ENCODE measurements at regions not wholly inside any gene's neighbourhood (a gene's known extent, or its start where the extent isn't known, plus 50 kb on each side); places are given as distances from the start of the nearest gene placed in this dataset.

GRCh38 chr3:27590437-27591298 lies 106.5 kb upstream of the SLC4A7 start:
- H3K27ac ChIP-seq (ENCODE audit: low read length) = no peak overlapping the region
- DNase-seq (no peak), ATAC-seq (peak; percentile 80 to 89)
- whole genome bisulfite sequencing = 21% methylated on average over 5 of the region's 5 CpGs
- H3K4me3 ChIP-seq (ENCODE audit: low read length) = no peak overlapping the region
- no peaks in the 10 kb centered on the region for H3K27me3 ChIP-seq (ENCODE audit: control insufficient read depth, insufficient read depth)
- no peaks in the 10 kb centered on the region for H3K9me3 ChIP-seq (ENCODE audit: control insufficient read depth, low read length)
- peaks cover 1% of the 10 kb centered on the region for H3K4me1 ChIP-seq (ENCODE audit: control insufficient read depth, insufficient read depth, low read length)
- intact Hi-C loops (cut with DNase I) = no loop called here

DNA sequence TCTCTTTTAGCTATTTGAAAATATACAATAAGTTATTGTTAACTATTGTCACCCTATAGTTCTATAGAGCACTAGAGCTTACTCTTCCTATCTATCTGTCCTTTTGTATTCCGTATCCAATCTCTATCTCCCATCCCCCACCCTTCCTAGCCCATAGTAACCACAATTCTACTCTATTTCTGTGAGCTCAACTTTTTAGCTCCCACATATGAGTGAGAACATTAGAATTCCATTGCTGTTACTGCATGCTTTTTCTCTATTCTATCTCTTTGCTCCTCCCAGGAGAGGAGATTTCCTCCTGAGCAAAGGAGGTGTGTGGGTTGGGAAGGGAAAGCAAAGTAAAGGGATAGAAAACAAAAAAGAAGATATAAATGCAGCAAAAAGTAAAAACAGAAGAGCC lies 105.6 kb upstream of the SLC4A7 start:
- no peaks in the 10 kb centered on the region for H3K9me3 ChIP-seq (ENCODE audit: control insufficient read depth, low read length)
- DNase-seq = no peak
- intact Hi-C loops (cut with DNase I) = no loop called here
- ATAC-seq = no peak
- no peak overlapping the region for H3K27ac ChIP-seq (ENCODE audit: low read length)
- WGBS = 44% methylated on average over 1 of the region's 1 CpG
- H3K4me3 ChIP-seq (ENCODE audit: low read length) = no peak overlapping the region
- H3K4me1 ChIP-seq (ENCODE audit: control insufficient read depth, insufficient read depth, low read length) = peaks cover 1% of the 10 kb centered on the region
- no peaks in the 10 kb centered on the region for H3K27me3 ChIP-seq (ENCODE audit: control insufficient read depth, insufficient read depth)

- Histone ChIP-seq H3K4me3 (ENCODE audit: low read length) (no peak overlapping the region), H3K27me3 (ENCODE audit: control insufficient read depth, insufficient read depth) (no peaks in the 10 kb centered on the region), H3K9me3 (ENCODE audit: control insufficient read depth, low read length) (no peaks in the 10 kb centered on the region), H3K4me1 (ENCODE audit: control insufficient read depth, insufficient read depth, low read length) (no peaks in the 10 kb centered on the region), H3K27ac (ENCODE audit: low read length) (no peak overlapping the region)
- no peak for ATAC-seq
- 64% methylated on average over 3 of the region's 3 CpGs for WGBS
- intact Hi-C loops (cut with DNase I) = no loop called here
- DNase-seq = no peak
Observed at GRCh38 chr3:27585429-27585828, 101.2 kb upstream of the SLC4A7 start.

GRCh38 chr3:27584874-27585273 lies 100.7 kb upstream of the SLC4A7 start:
- no peak for ATAC-seq
- H3K4me3 ChIP-seq (ENCODE audit: low read length) = no peak overlapping the region
- no peak for DNase-seq
- intact Hi-C loops (cut with DNase I) = no loop called here
- H3K9me3 ChIP-seq (ENCODE audit: control insufficient read depth, low read length) = no peaks in the 10 kb centered on the region
- no peaks in the 10 kb centered on the region for H3K27me3 ChIP-seq (ENCODE audit: control insufficient read depth, insufficient read depth)
- WGBS = 61% methylated on average over 2 of the region's 2 CpGs
- H3K27ac ChIP-seq (ENCODE audit: low read length) = no peak overlapping the region
- H3K4me1 ChIP-seq (ENCODE audit: control insufficient read depth, insufficient read depth, low read length) = no peaks in the 10 kb centered on the region

- Histone ChIP-seq H3K27me3 (ENCODE audit: control insufficient read depth, insufficient read depth) (no peaks in the 10 kb centered on the region), H3K4me3 (ENCODE audit: low read length) (no peak overlapping the region), H3K27ac (ENCODE audit: low read length) (no peak overlapping the region), H3K4me1 (ENCODE audit: control insufficient read depth, insufficient read depth, low read length) (no peaks in the 10 kb centered on the region), H3K9me3 (ENCODE audit: control insufficient read depth, low read length) (no peaks in the 10 kb centered on the region)
- ATAC-seq (no peak), DNase-seq (no peak)
- WGBS = 71% methylated on average over 3 of the region's 3 CpGs
- intact Hi-C loops (cut with DNase I) = no loop called here
Observed at GRCh38 chr3:27581852-27582251, 97.7 kb upstream of the SLC4A7 start.

GRCh38 chr3:27578032-27578431 lies 93.8 kb upstream of the SLC4A7 start:
- intact Hi-C loops (cut with DNase I) = no loop called here
- no peak for DNase-seq
- 87% methylated on average over 1 of the region's 1 CpG for WGBS
- no peak overlapping the region for H3K4me3 ChIP-seq (ENCODE audit: low read length)
- H3K27ac ChIP-seq (ENCODE audit: low read length) = no peak overlapping the region
- no peaks in the 10 kb centered on the region for H3K9me3 ChIP-seq (ENCODE audit: control insufficient read depth, low read length)
- H3K4me1 ChIP-seq (ENCODE audit: control insufficient read depth, insufficient read depth, low read length) = no peaks in the 10 kb centered on the region
- ATAC-seq = peak; percentile 73 to 88
- no peaks in the 10 kb centered on the region for H3K27me3 ChIP-seq (ENCODE audit: control insufficient read depth, insufficient read depth)

DNA sequence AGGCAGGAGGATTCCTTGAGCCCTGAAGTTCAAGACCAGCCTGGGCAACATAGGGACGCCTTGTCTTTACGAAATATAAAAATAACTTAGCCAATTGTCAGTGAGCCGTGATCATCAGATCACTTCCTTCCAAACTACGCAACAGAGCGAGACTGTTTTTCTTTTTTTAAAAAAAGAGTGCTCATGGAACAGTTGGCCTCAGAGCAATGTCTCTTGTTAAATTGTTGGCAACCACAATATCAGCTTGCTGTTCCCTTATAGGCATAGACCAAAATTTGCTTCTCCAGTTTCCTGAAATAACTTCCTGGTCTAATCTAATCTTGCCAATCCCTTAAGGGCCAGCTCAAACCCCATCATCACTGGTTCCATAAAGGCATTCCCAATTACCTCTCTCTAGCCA lies 93.3 kb upstream of the SLC4A7 start:
- ATAC-seq = peak; percentile 89 to 91
- intact Hi-C loops (cut with DNase I) = no loop called here
- 32% methylated on average over 5 of the region's 5 CpGs for WGBS

DNA sequence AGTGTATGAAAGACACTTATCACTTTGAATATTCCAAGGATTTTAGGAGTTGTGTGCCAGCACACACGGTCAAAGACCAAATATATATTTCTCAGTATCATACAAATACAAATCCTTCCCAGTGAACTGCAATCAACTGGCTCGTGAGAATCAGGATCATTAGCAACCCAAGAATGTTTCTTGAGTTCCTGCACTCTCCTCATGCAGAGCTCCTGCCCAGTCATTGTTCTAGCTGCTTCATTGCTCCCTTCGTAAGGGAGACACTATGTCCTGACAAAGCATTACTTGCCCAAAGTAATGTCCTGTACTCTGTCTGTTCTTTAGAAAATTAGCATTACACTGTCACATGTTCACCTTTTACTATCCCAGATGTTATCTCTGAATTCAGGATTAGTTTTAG lies 92.0 kb upstream of the SLC4A7 start:
- no peak overlapping the region for H3K27ac ChIP-seq (ENCODE audit: low read length)
- H3K4me3 ChIP-seq (ENCODE audit: low read length) = no peak overlapping the region
- no peaks in the 10 kb centered on the region for H3K27me3 ChIP-seq (ENCODE audit: control insufficient read depth, insufficient read depth)
- no peaks in the 10 kb centered on the region for H3K4me1 ChIP-seq (ENCODE audit: control insufficient read depth, insufficient read depth, low read length)
- WGBS = 77% methylated on average over 3 of the region's 3 CpGs
- H3K9me3 ChIP-seq (ENCODE audit: control insufficient read depth, low read length) = no peaks in the 10 kb centered on the region
- ATAC-seq (no peak), DNase-seq (no peak)
- intact Hi-C loops (cut with DNase I) = no loop called here

More for the DNA sequence above, 93.3 kb upstream of the SLC4A7 start:
- DNase-seq = no peak
- Histone ChIP-seq H3K9me3 (ENCODE audit: control insufficient read depth, low read length) (no peaks in the 10 kb centered on the region), H3K4me1 (ENCODE audit: control insufficient read depth, insufficient read depth, low read length) (no peaks in the 10 kb centered on the region), H3K4me3 (ENCODE audit: low read length) (no peak overlapping the region), H3K27me3 (ENCODE audit: control insufficient read depth, insufficient read depth) (no peaks in the 10 kb centered on the region), H3K27ac (ENCODE audit: low read length) (peak overlapping the region; percentile 33)

- WGBS = 47% methylated on average over 3 of the region's 3 CpGs
- no peak for DNase-seq
- H3K9me3 ChIP-seq (ENCODE audit: control insufficient read depth, low read length) = no peaks in the 10 kb centered on the region
- no peaks in the 10 kb centered on the region for H3K4me1 ChIP-seq (ENCODE audit: control insufficient read depth, insufficient read depth, low read length)
- no peak for ATAC-seq
- H3K4me3 ChIP-seq (ENCODE audit: low read length) = no peak overlapping the region
- intact Hi-C loops (cut with DNase I) = no loop called here
- H3K27me3 ChIP-seq (ENCODE audit: control insufficient read depth, insufficient read depth) = no peaks in the 10 kb centered on the region
- no peak overlapping the region for H3K27ac ChIP-seq (ENCODE audit: low read length)
Observed at GRCh38 chr3:27575499-27575898, 91.3 kb upstream of the SLC4A7 start.

- 95% methylated on average over 6 of the region's 6 CpGs for WGBS
- no peaks in the 10 kb centered on the region for H3K27me3 ChIP-seq (ENCODE audit: control insufficient read depth, insufficient read depth)
- intact Hi-C loops (cut with DNase I) = no loop called here
- H3K4me1 ChIP-seq (ENCODE audit: control insufficient read depth, insufficient read depth, low read length) = no peaks in the 10 kb centered on the region
- H3K9me3 ChIP-seq (ENCODE audit: control insufficient read depth, low read length) = no peaks in the 10 kb centered on the region
- no peak overlapping the region for H3K27ac ChIP-seq (ENCODE audit: low read length)
- H3K4me3 ChIP-seq (ENCODE audit: low read length) = no peak overlapping the region
- DNase-seq (no peak), ATAC-seq (no peak)
Observed at GRCh38 chr3:27574438-27574795, 90.2 kb upstream of the SLC4A7 start.

DNA sequence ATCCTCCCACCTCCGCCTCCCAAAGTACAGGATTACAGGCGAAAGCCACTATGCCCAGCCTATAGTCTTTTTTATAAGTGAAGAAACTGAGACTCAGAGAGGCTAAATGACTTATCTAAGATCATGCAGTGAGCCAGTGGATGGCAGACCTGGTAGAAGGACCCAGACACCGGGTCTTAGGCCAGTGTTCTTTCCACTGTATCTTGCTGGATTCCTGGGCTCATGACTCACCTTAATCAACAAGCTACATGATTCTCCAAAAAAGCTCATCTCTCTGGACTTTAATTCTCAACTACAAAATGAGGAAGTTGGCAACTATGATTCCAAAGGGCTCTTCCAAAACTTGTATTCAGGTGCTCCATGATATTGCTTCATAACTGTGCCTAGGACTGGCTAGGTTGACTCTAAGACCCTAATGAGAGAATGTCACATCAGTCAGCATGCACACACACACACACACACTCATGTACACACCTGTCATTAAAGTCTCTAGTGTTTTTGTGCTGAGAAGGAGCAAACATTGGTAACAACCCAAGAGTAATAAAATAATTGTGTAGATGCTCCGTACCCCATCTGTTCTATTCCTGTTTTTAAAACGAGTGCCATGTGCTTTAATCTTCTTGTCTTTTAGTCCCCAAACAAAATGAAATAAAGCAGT lies 89.7 kb upstream of the SLC4A7 start:
- ATAC-seq (no peak), DNase-seq (no peak)
- H3K9me3 ChIP-seq (ENCODE audit: control insufficient read depth, low read length) = no peaks in the 10 kb centered on the region
- H3K27ac ChIP-seq (ENCODE audit: low read length) = no peak overlapping the region
- 83% methylated on average over 5 of the region's 5 CpGs for WGBS
- H3K4me1 ChIP-seq (ENCODE audit: control insufficient read depth, insufficient read depth, low read length) = no peaks in the 10 kb centered on the region
- intact Hi-C loops (cut with DNase I) = no loop called here
- no peaks in the 10 kb centered on the region for H3K27me3 ChIP-seq (ENCODE audit: control insufficient read depth, insufficient read depth)
- H3K4me3 ChIP-seq (ENCODE audit: low read length) = no peak overlapping the region
